Panc1 (cell line): ENCODE measurements at regions not wholly inside any gene's neighbourhood (a gene's known extent, or its start where the extent isn't known, plus 50 kb on each side); places are given as distances from the start of the nearest gene placed in this dataset.

ENCODE experiments used
- ATAC-seq: fragments of 200-7000 bp; cut with Tn5 transposase; 2 replicates; pipeline ENCODE4 v1.9.1; 2020; ENCODE audit warnings: mild to moderate bottlenecking, moderate library complexity
- BruUV-seq: library from RNA; stranded (reverse); fragments of 400-500 nt; replicated peaks from 2 replicates; lab custom pipeline; 2021; lab: Mats Ljungman, UMichigan
- CTCF ChIA-PET: fragments of 300-600 bp; sonication (Branson Sonifier 250); formaldehyde crosslinking; loops from one replicate; lab custom pipeline; 2022; ENCODE audit warnings: antibody characterized with exemption; lab: Charles Lee
- POLR2A ChIA-PET: fragments of 300-600 bp; sonication (Branson Sonifier 250); formaldehyde crosslinking; loops from one replicate; lab custom pipeline; 2022; ENCODE audit warnings: antibody characterized with exemption; lab: Charles Lee
- DNase-seq: peaks from one replicate; pipeline ENCODE4 v3.0.0-alpha.2; 2010; ENCODE audit warnings: low read depth, low spot score
- H3K27ac ChIP-seq: 2 replicates; pipeline ENCODE4 v1.5.1; 2011; ENCODE audit warnings: mild to moderate bottlenecking, low read length, inconsistent platforms
- H3K27me3 ChIP-seq: fragments of 200-500 bp; sonication (Bioruptor generic); 2 replicates; pipeline ENCODE4 v1.6.0; 2014; ENCODE audit warnings: low read length, inconsistent platforms; ENCODE audit not compliant: control insufficient read depth, insufficient read depth
- H3K36me3 ChIP-seq: fragments of 200-500 bp; sonication (Bioruptor generic); 2 replicates; pipeline ENCODE4 v1.5.1; 2014; ENCODE audit warnings: inconsistent platforms, mild to moderate bottlenecking, low read length, moderate library complexity; ENCODE audit not compliant: control insufficient read depth, insufficient read depth
- H3K4me1 ChIP-seq: 2 replicates; pipeline ENCODE4 v1.5.1; 2011; ENCODE audit warnings: inconsistent platforms, mild to moderate bottlenecking, low read length, moderate library complexity; ENCODE audit not compliant: control insufficient read depth, insufficient read depth
- H3K4me3 ChIP-seq, 2 experiments: 2 replicates each; pipeline ENCODE4 v1.5.1; 2011 to 2012; ENCODE audit warnings: low read depth in 2 of 2, low read length in 2 of 2, mild to moderate bottlenecking in 2 of 2, inconsistent platforms in 1 of 2, moderate library complexity in 1 of 2
- H3K9me3 ChIP-seq: fragments of 200-500 bp; sonication (Bioruptor generic); 2 replicates; pipeline ENCODE4 v1.5.1; 2014; ENCODE audit warnings: low read depth, mild to moderate bottlenecking, inconsistent platforms, low read length, moderate library complexity; ENCODE audit not compliant: control insufficient read depth, insufficient read depth
- POLR2AphosphoS5 ChIP-seq: IDR thresholded peaks from 2 replicates; pipeline ENCODE4 v1.6.1; 2012; ENCODE audit warnings: mild to moderate bottlenecking, low read depth, low read length, moderate library complexity
- SIN3A ChIP-seq: IDR thresholded peaks from 2 replicates; pipeline ENCODE4 v1.6.1; 2012; ENCODE audit warnings: low read depth, mild to moderate bottlenecking, low read length, moderate library complexity, borderline replicate concordance; ENCODE audit not compliant: insufficient read depth
- TCF7L2 ChIP-seq: IDR thresholded peaks from 2 replicates; pipeline ENCODE4 v1.6.1; 2011; ENCODE audit warnings: mild to moderate bottlenecking, low read depth, low read length, inconsistent platforms
- in situ Hi-C: cut with HindIII; loops from 2 replicates; pipeline ENCODE4 v1.10.0; 2016; ENCODE audit warnings: low sequenced_read_pairs, low pct_unique_long_range_greater_than_20kb
- intact Hi-C: fragments of 100-400 bp; cut with micrococcal nuclease; formaldehyde crosslinking; loops from one replicate; pipeline ENCODE4 v1.10.0; 2022; ENCODE audit not compliant: unreplicated experiment
- TF ChIP-seq, protein P1 (sequence below), 2 experiments: IDR thresholded peaks; 2 replicates each; pipeline ENCODE4 v1.6.1; 2011 to 2012; ENCODE audit warnings: low read depth in 2 of 2, control low read depth in 1 of 2, low read length in 1 of 2, mild to moderate bottlenecking in 1 of 2, moderate library complexity in 1 of 2; ENCODE audit not compliant: insufficient read depth in 1 of 2
- TF ChIP-seq, protein P2 (sequence below): fragments of 450-650 bp; IDR thresholded peaks from 2 replicates; pipeline ENCODE4 v1.5.1; 2017; ENCODE audit warnings: mild to moderate bottlenecking

DNA sequence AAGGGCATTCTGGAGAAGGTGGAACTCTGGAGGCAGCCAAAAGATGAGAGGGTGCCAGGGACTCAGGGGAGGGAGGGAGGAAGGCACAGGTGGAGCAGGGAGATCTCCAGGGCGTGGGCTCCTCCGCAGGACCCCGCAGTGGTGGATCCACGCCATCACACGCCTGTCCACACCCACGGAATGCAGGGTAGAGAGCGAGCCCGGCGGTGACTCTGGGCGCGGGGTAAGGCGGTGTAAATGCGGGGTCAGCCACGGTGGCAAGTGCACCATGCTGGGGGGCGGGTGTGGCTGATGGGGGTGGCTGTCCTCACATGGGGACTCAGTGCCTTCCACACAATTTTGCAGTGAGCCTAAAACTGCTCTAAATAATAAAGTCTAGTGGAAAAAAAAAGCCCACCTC lies 105.1 kb upstream of the TTC34 start:
- in situ Hi-C loops = no loop called here
- H3K27me3 ChIP-seq = peaks cover 3% of the 10 kb centered on the region; the same call in 1 of the 2 replicates
- POLR2A ChIA-PET = interaction anchor here (0.7 kb wide), 1 partner anchor 82 kb away, joined by 3 read pairs; no protein-coding TSS in a partner anchor
- no peak overlapping the region for H3K4me3 ChIP-seq
- intact Hi-C loops = no loop called here
- no peak overlapping the region for H3K27ac ChIP-seq
- no peaks in the 10 kb centered on the region for H3K9me3 ChIP-seq
- no peaks in the 10 kb centered on the region for H3K4me1 ChIP-seq
- no TSS peak for BruUV-seq
- TF ChIP-seq, protein P1, sequence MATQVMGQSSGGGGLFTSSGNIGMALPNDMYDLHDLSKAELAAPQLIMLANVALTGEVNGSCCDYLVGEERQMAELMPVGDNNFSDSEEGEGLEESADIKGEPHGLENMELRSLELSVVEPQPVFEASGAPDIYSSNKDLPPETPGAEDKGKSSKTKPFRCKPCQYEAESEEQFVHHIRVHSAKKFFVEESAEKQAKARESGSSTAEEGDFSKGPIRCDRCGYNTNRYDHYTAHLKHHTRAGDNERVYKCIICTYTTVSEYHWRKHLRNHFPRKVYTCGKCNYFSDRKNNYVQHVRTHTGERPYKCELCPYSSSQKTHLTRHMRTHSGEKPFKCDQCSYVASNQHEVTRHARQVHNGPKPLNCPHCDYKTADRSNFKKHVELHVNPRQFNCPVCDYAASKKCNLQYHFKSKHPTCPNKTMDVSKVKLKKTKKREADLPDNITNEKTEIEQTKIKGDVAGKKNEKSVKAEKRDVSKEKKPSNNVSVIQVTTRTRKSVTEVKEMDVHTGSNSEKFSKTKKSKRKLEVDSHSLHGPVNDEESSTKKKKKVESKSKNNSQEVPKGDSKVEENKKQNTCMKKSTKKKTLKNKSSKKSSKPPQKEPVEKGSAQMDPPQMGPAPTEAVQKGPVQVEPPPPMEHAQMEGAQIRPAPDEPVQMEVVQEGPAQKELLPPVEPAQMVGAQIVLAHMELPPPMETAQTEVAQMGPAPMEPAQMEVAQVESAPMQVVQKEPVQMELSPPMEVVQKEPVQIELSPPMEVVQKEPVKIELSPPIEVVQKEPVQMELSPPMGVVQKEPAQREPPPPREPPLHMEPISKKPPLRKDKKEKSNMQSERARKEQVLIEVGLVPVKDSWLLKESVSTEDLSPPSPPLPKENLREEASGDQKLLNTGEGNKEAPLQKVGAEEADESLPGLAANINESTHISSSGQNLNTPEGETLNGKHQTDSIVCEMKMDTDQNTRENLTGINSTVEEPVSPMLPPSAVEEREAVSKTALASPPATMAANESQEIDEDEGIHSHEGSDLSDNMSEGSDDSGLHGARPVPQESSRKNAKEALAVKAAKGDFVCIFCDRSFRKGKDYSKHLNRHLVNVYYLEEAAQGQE (IDR thresholded peaks at IDR 0.05; ENCODE audit: insufficient read depth in 1 of 2, low read depth in 2 of 2, low read length in 1 of 2) = no peak
- TF ChIP-seq, protein P2, sequence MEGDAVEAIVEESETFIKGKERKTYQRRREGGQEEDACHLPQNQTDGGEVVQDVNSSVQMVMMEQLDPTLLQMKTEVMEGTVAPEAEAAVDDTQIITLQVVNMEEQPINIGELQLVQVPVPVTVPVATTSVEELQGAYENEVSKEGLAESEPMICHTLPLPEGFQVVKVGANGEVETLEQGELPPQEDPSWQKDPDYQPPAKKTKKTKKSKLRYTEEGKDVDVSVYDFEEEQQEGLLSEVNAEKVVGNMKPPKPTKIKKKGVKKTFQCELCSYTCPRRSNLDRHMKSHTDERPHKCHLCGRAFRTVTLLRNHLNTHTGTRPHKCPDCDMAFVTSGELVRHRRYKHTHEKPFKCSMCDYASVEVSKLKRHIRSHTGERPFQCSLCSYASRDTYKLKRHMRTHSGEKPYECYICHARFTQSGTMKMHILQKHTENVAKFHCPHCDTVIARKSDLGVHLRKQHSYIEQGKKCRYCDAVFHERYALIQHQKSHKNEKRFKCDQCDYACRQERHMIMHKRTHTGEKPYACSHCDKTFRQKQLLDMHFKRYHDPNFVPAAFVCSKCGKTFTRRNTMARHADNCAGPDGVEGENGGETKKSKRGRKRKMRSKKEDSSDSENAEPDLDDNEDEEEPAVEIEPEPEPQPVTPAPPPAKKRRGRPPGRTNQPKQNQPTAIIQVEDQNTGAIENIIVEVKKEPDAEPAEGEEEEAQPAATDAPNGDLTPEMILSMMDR = no peak
- no peak for TF ChIP-seq SIN3A
- no peak for TF ChIP-seq POLR2AphosphoS5
- no peak for TF ChIP-seq TCF7L2
- no peaks in the 10 kb centered on the region for H3K36me3 ChIP-seq
- no peak for DNase-seq
- CTCF ChIA-PET = no interaction called here
- ATAC-seq = no peak

DNA sequence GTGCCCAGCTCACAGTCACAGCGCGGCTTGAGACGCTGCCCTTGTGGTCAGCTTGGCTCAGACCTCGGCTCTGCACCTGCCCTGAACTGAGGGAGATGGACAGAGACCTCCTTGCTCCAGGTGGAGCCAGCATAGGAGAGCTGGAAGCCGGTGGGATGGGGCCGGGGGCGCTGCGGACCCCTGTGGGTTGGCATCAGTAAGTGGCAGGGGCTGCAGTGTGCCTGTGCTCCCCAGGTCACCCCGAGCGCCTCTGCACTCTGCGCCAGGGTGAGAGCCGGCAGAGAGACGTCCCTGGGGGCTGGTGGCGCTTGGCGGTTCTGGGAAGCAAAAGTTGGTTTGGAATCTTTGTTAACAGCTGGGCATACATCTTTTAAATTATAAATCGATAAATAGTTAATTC lies 105.6 kb upstream of the TTC34 start:
- intact Hi-C loops (no loop called here), in situ Hi-C loops (no loop called here)
- H3K27me3 ChIP-seq = peaks cover 3% of the 10 kb centered on the region; the same call in 1 of the 2 replicates
- H3K36me3 ChIP-seq = no peaks in the 10 kb centered on the region
- POLR2A ChIA-PET = no interaction called here
- H3K9me3 ChIP-seq = no peaks in the 10 kb centered on the region
- no peak overlapping the region for H3K4me3 ChIP-seq
- CTCF ChIA-PET = no interaction called here
- TF ChIP-seq SIN3A = no peak
- TF ChIP-seq, protein P1 (IDR thresholded peaks at IDR 0.05; ENCODE audit: insufficient read depth in 1 of 2, low read depth in 2 of 2, low read length in 1 of 2) = no peak
- no peak for TF ChIP-seq POLR2AphosphoS5
- TF ChIP-seq, protein P2 = no peak
- no peak for TF ChIP-seq TCF7L2
- no peak for ATAC-seq
- BruUV-seq = no TSS peak
- no peak overlapping the region for H3K27ac ChIP-seq
- no peaks in the 10 kb centered on the region for H3K4me1 ChIP-seq
- DNase-seq = no peak
